Ectodermal cell (in vitro differentiated cells): ENCODE measurements at regions not wholly inside any gene's neighbourhood (a gene's known extent, or its start where the extent isn't known, plus 50 kb on each side); places are given as distances from the start of the nearest gene placed in this dataset.

Source experiments
- H3K27ac ChIP-seq: 2 replicates; pipeline ENCODE4 v1.7.0; 2013; ENCODE audit warnings: mild to moderate bottlenecking, low read depth, low read length; ENCODE audit not compliant: insufficient read depth, poor library complexity, severe bottlenecking
- H3K27me3 ChIP-seq: 2 replicates; pipeline ENCODE4 v1.7.0; 2013; ENCODE audit warnings: mild to moderate bottlenecking, low read length; ENCODE audit not compliant: insufficient read depth, control insufficient read depth, poor library complexity, severe bottlenecking
- H3K36me3 ChIP-seq: one replicate; pipeline ENCODE4 v1.7.0; 2013; ENCODE audit warnings: low read length; ENCODE audit not compliant: control insufficient read depth, insufficient read depth
- H3K4me1 ChIP-seq: one replicate; pipeline ENCODE4 v1.7.0; 2013; ENCODE audit warnings: low read length; ENCODE audit not compliant: control insufficient read depth, insufficient read depth
- H3K4me3 ChIP-seq: 2 replicates; pipeline ENCODE4 v1.7.0; 2013; ENCODE audit warnings: low read depth, low read length, control low read depth; ENCODE audit not compliant: insufficient read depth
- H3K9me3 ChIP-seq: 2 replicates; pipeline ENCODE4 v1.7.0; 2013; ENCODE audit warnings: mild to moderate bottlenecking, low read length, moderate library complexity; ENCODE audit not compliant: control insufficient read depth
- WGBS, 2 experiments: methylation state at CpG; one replicate each; pipeline ENCODE4 v1.1.7; 2013; ENCODE audit warnings: missing lambda C conversion rate in 2 of 2; 5-methylcytosine and 5-hydroxymethylcytosine counted together

DNA sequence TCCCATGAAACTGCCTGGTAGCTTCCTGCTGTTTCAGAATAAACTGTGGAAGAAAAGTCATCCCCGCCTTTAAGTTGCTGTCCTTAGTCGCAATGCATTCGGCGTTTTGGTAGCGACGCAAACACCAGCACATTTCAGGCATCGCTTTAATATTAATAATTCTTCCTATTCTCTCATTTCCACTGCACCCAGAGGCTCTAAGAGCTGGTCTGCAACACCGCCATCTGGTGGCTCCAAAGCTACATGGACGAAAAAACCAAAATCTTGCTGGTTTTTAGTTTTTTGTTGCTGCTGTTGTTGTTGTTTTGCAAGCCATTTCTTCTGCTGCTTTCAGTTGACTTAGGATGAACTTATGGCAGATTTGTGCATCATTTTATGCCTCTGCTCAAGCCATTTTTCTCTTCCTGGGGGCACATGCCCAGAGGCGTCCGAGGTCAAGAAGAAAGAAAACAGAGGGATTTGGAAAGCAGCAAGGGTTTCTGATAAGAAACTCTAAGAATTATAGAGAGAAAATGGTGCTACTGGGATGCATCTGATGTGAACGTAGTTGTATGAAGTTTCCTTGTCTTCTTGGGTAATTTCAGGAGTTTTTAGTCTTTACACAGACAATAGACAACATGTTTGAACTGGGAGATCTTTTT is 345.4 kb upstream of the KIRREL3 start:
- no peak overlapping the region for H3K27ac ChIP-seq
- no peaks in the 10 kb centered on the region for H3K4me1 ChIP-seq
- H3K9me3 ChIP-seq = no peaks in the 10 kb centered on the region
- H3K4me3 ChIP-seq = no peak overlapping the region
- H3K27me3 ChIP-seq = no peaks in the 10 kb centered on the region
- 58 to 61% methylated on average over 12 of the region's 12 CpGs for whole genome bisulfite sequencing, 2 experiments
- H3K36me3 ChIP-seq = peaks cover 3% of the 10 kb centered on the region

DNA sequence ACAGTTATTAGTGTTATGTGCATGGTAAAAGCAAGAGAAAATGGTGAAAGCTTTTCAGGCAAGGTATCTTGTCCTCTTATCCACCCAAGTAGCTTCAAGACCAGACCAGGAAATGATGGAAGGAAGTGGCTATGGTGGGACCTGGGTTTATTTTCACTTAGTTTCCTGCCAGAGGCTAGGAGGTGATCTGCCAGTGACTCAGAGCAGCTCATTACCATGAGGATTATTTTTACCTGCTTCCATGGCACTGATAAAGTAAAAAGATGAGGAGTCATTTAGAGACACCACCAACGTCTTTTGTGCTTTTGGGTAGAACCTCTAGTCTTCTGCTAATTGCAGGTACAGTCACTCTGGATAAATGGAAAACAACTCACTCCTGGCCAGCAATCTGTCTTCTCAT is 339.9 kb upstream of the KIRREL3 start:
- Histone ChIP-seq H3K36me3 (no peaks in the 10 kb centered on the region), H3K9me3 (no peaks in the 10 kb centered on the region), H3K4me1 (no peaks in the 10 kb centered on the region), H3K27ac (no peak overlapping the region), H3K27me3 (no peaks in the 10 kb centered on the region), H3K4me3 (no peak overlapping the region)
- WGBS, 2 experiments = 84 to 86% methylated on average over 1 of the region's 1 CpG

- no peaks in the 10 kb centered on the region for H3K9me3 ChIP-seq
- H3K4me3 ChIP-seq = no peak overlapping the region
- H3K36me3 ChIP-seq = no peaks in the 10 kb centered on the region
- 90% methylated on average over 1 of the region's 1 CpG for WGBS, 2 experiments
- no peaks in the 10 kb centered on the region for H3K4me1 ChIP-seq
- H3K27me3 ChIP-seq = no peaks in the 10 kb centered on the region
- H3K27ac ChIP-seq = no peak overlapping the region
Observed at GRCh38 chr11:127339376-127339775, 338.8 kb upstream of the KIRREL3 start.

DNA sequence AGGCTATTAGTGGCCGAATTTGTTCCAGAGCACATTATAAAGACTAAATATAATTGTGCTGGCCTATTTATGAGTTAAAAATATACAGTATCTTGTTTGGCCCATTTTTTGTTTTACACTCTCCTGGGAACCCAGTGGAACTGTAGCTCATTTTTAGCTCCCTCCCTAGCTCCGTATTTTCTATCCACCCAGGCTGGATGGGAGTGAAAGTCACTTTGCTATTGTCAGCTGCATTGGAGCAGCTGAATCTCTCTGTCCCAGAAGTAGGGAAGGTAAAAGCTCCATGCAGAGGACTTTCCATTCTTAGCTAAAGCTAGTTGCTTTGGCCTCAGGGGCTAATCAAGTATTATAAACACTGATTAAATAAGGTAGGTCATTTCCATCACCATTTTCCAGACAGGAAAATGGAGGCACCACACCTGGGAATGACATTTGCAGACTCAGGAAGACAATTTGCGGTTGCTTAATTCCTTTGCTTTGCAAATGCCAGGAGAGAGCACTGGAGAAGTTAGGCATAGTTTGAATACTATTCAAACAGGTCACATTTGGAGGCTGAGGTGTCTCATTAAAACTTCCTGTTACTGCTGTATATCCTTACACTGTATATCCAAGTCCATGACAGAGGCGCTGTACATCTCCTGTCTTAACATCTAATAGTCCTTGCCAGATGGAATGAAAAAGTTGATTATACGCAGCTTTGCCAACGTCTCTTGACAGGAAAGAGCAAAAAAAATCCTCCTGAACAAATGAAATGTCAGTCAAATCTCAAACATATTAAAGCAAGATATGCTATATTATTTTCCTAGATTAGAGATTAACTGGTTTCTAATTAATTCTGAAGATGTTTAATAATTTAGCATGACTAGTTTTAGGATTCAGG is 338.1 kb upstream of the KIRREL3 start:
- Histone ChIP-seq H3K27ac (no peak overlapping the region), H3K27me3 (no peaks in the 10 kb centered on the region), H3K36me3 (no peaks in the 10 kb centered on the region), H3K4me1 (no peaks in the 10 kb centered on the region), H3K9me3 (no peaks in the 10 kb centered on the region), H3K4me3 (no peak overlapping the region)
- WGBS, 2 experiments = 62 to 74% methylated on average over 5 to 6 of the region's 6 CpGs

DNA sequence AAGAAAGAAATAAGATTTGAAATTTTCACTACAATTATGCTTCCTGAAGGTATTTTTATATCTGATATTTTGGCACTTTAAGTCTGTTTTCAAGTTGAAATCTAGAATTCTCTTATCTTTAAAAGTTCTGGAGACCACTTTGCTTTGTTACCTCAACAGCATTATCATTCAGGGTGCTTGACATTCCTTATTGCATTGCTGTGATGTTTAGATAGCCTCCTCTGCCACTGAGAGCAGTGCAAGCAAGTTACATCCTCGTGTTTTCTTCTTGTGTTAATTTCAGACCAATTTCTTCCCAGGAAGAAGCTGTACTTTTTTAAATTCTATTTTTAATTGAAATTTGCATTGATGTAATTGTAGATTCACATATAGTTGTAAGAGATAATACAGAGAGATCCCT is 333.9 kb upstream of the KIRREL3 start:
- Histone ChIP-seq H3K36me3 (no peaks in the 10 kb centered on the region), H3K4me3 (no peak overlapping the region), H3K27me3 (no peaks in the 10 kb centered on the region), H3K27ac (no peak overlapping the region), H3K4me1 (no peaks in the 10 kb centered on the region), H3K9me3 (no peaks in the 10 kb centered on the region)
- 87 to 100% methylated on average over 1 of the region's 1 CpG for WGBS, 2 experiments

- no peaks in the 10 kb centered on the region for H3K4me1 ChIP-seq
- WGBS, 2 experiments = 100% methylated on average over 1 of the region's 2 CpGs; no CpG with 5 or more reads in 1 of the 2 experiments
- H3K9me3 ChIP-seq = no peaks in the 10 kb centered on the region
- no peak overlapping the region for H3K27ac ChIP-seq
- no peak overlapping the region for H3K4me3 ChIP-seq
- no peaks in the 10 kb centered on the region for H3K27me3 ChIP-seq
- no peaks in the 10 kb centered on the region for H3K36me3 ChIP-seq
Observed at GRCh38 chr11:127332896-127333295, 332.3 kb upstream of the KIRREL3 start.

- Histone ChIP-seq H3K27me3 (no peaks in the 10 kb centered on the region), H3K36me3 (no peaks in the 10 kb centered on the region), H3K27ac (no peak overlapping the region), H3K4me3 (no peak overlapping the region), H3K4me1 (no peaks in the 10 kb centered on the region), H3K9me3 (no peaks in the 10 kb centered on the region)
- 39 to 100% methylated on average over 1 to 2 of the region's 3 CpGs for WGBS, 2 experiments
Observed at GRCh38 chr11:127330044-127330443, 329.5 kb upstream of the KIRREL3 start.

DNA sequence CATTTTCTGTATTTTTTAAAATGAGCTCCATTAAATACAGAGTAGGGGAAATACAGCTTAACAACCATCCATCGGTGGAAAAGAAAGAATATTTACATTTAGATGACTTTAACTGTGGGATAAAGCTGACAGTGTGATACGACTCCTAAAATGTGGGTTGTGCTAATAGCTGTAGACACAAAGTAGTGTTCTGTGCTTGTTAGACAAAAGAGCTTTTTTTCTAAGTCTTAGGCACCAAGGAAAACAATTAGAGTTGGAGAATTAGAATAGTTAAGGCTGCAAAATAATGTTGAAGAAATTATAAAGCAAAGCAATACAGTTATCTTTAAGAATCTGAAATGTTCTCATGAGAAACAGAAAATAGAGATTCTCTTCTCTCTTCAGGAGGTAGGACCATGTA is 307.7 kb upstream of the KIRREL3 start:
- Histone ChIP-seq H3K36me3 (no peaks in the 10 kb centered on the region), H3K4me3 (no peak overlapping the region), H3K27me3 (no peaks in the 10 kb centered on the region), H3K27ac (no peak overlapping the region), H3K9me3 (no peaks in the 10 kb centered on the region), H3K4me1 (no peaks in the 10 kb centered on the region)
- WGBS, 2 experiments = 71 to 76% methylated on average over 2 of the region's 2 CpGs

- H3K27ac ChIP-seq = no peak overlapping the region
- no peaks in the 10 kb centered on the region for H3K4me1 ChIP-seq
- no peaks in the 10 kb centered on the region for H3K36me3 ChIP-seq
- H3K9me3 ChIP-seq = no peaks in the 10 kb centered on the region
- WGBS, 2 experiments = 91 to 94% methylated on average over 5 of the region's 5 CpGs
- no peaks in the 10 kb centered on the region for H3K27me3 ChIP-seq
- no peak overlapping the region for H3K4me3 ChIP-seq
Observed at GRCh38 chr11:127307700-127308099, 307.1 kb upstream of the KIRREL3 start.

- no peak overlapping the region for H3K27ac ChIP-seq
- 78 to 85% methylated on average over 2 to 3 of the region's 3 CpGs for WGBS, 2 experiments
Observed at GRCh38 chr11:127304634-127305033, 304.1 kb upstream of the KIRREL3 start.

More at GRCh38 chr11:127304634-127305033, 304.1 kb upstream of the KIRREL3 start:
- Histone ChIP-seq H3K4me3 (no peak overlapping the region), H3K9me3 (no peaks in the 10 kb centered on the region), H3K4me1 (no peaks in the 10 kb centered on the region), H3K36me3 (no peaks in the 10 kb centered on the region), H3K27me3 (no peaks in the 10 kb centered on the region)
